ENCODE measurements at regions not wholly inside any gene's neighbourhood (a gene's known extent, or its start where the extent isn't known, plus 50 kb on each side); places are given as distances from the start of the nearest gene placed in this dataset.

GRCh38 chr22:27207907-27208306 is 550.5 kb downstream of the MIAT start:
- Histone ChIP-seq H3K27me3 (ENCODE audit: insufficient read depth, low read depth, severe bottlenecking) (peaks cover 2% of the 10 kb centered on the region), H3K27ac (no peak overlapping the region), H3K4me3 (ENCODE audit: low read depth, low read length) (no peak overlapping the region), H3K36me3 (no peaks in the 10 kb centered on the region), H3K9me3 (ENCODE audit: severe bottlenecking) (no peaks in the 10 kb centered on the region)
- TF ChIP-seq CTCF (IDR thresholded peaks at IDR 0.05; ENCODE audit: low read depth, low read length): no peak
- no peak for DNase-seq

- H3K27me3 ChIP-seq (ENCODE audit: insufficient read depth, low read depth, severe bottlenecking): peaks cover 2% of the 10 kb centered on the region
- H3K4me3 ChIP-seq (ENCODE audit: low read depth, low read length): no peak overlapping the region
- no peak for TF ChIP-seq CTCF (IDR thresholded peaks at IDR 0.05; ENCODE audit: low read depth, low read length)
- DNase-seq: no peak
- no peak overlapping the region for H3K27ac ChIP-seq
- no peaks in the 10 kb centered on the region for H3K36me3 ChIP-seq
- H3K9me3 ChIP-seq (ENCODE audit: severe bottlenecking): no peaks in the 10 kb centered on the region
These were observed 552.8 kb downstream of the MIAT start for GRCh38 chr22:27210111-27210730.

GRCh38 chr22:27212102-27212501 is 554.7 kb downstream of the MIAT start:
- no peak for DNase-seq
- H3K27ac ChIP-seq: no peak overlapping the region
- H3K27me3 ChIP-seq (ENCODE audit: insufficient read depth, low read depth, severe bottlenecking): no peaks in the 10 kb centered on the region
- no peak overlapping the region for H3K4me3 ChIP-seq (ENCODE audit: low read depth, low read length)
- H3K9me3 ChIP-seq (ENCODE audit: severe bottlenecking): no peaks in the 10 kb centered on the region
- TF ChIP-seq CTCF (IDR thresholded peaks at IDR 0.05; ENCODE audit: low read depth, low read length): no peak
- no peaks in the 10 kb centered on the region for H3K36me3 ChIP-seq

- Histone ChIP-seq H3K4me3 (ENCODE audit: low read depth, low read length) (no peak overlapping the region; the same call in 1 of the 2 replicates), H3K27me3 (ENCODE audit: insufficient read depth, low read depth, severe bottlenecking) (no peaks in the 10 kb centered on the region), H3K36me3 (no peaks in the 10 kb centered on the region), H3K27ac (no peak overlapping the region), H3K9me3 (ENCODE audit: severe bottlenecking) (no peaks in the 10 kb centered on the region)
- no peak for TF ChIP-seq CTCF (IDR thresholded peaks at IDR 0.05; ENCODE audit: low read depth, low read length)
- peak; percentile 70 for DNase-seq
These were observed 555.3 kb downstream of the MIAT start for GRCh38 chr22:27212617-27213177.

- no peak for TF ChIP-seq CTCF (IDR thresholded peaks at IDR 0.05; ENCODE audit: low read depth, low read length)
- H3K36me3 ChIP-seq: no peaks in the 10 kb centered on the region
- no peak overlapping the region for H3K4me3 ChIP-seq (ENCODE audit: low read depth, low read length)
- no peak overlapping the region for H3K27ac ChIP-seq
- no peaks in the 10 kb centered on the region for H3K27me3 ChIP-seq (ENCODE audit: insufficient read depth, low read depth, severe bottlenecking)
- no peak for DNase-seq
- H3K9me3 ChIP-seq (ENCODE audit: severe bottlenecking): no peaks in the 10 kb centered on the region
These were observed 555.9 kb downstream of the MIAT start for GRCh38 chr22:27213294-27213693.
